ENCODE measurements at regions not wholly inside any gene's neighbourhood (a gene's known extent, or its start where the extent isn't known, plus 50 kb on each side); places are given as distances from the start of the nearest gene placed in this dataset.
"Not testable (repeated sequence)": the region's sequence is repeated elsewhere in the genome, so short reads cannot be mapped to it uniquely, and the experiment has no call there.

GRCh38 chr5:120329095-120329494 lies 135.0 kb upstream of the PRR16 start:
- H3K27me3 Mint-ChIP-seq (ENCODE audit: low read depth), result no peaks in the 10 kb centered on the region
- no peak overlapping the region for H3K4me3 Mint-ChIP-seq
- H3K36me3 Mint-ChIP-seq (ENCODE audit: low read depth), result no peaks in the 10 kb centered on the region
- no peak for DNase-seq (ENCODE audit: low spot score)
- no peak overlapping the region for H3K27ac Mint-ChIP-seq
- H3K4me1 Mint-ChIP-seq (ENCODE audit: low read depth), result no peaks in the 10 kb centered on the region
- no peaks in the 10 kb centered on the region for H3K9me3 Mint-ChIP-seq

GRCh38 chr5:120330558-120330957 lies 133.5 kb upstream of the PRR16 start:
- Mint-ChIP-seq H3K4me3 (no peak overlapping the region), H3K27ac (no peak overlapping the region), H3K4me1 (ENCODE audit: low read depth) (no peaks in the 10 kb centered on the region), H3K27me3 (ENCODE audit: low read depth) (no peaks in the 10 kb centered on the region), H3K9me3 (no peaks in the 10 kb centered on the region), H3K36me3 (ENCODE audit: low read depth) (no peaks in the 10 kb centered on the region)
- DNase-seq (ENCODE audit: low spot score), result no peak

DNA sequence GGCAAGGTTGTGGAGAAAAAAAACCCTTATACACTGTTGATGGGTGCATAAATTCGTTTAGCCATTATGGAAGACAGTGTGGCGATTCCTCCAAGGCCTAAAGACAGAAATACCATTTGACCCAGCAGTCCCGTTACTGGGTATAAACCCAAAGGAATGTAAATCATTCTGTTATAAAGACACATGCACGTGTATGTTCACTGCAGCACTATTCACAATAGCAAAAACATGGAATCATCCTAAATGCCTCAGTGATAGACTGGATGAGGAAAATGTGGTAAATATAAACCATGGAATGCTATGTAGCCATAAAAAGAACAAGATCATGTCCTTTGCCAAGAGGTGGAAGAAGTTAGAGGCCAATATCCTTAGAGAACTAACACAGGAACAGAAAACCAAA lies 119.9 kb upstream of the PRR16 start:
- no peaks in the 10 kb centered on the region for H3K9me3 Mint-ChIP-seq
- H3K4me3 Mint-ChIP-seq, result no peak overlapping the region
- no peaks in the 10 kb centered on the region for H3K36me3 Mint-ChIP-seq (ENCODE audit: low read depth)
- no peaks in the 10 kb centered on the region for H3K4me1 Mint-ChIP-seq (ENCODE audit: low read depth)
- no peak for DNase-seq (ENCODE audit: low spot score)
- H3K27me3 Mint-ChIP-seq (ENCODE audit: low read depth), result no peaks in the 10 kb centered on the region
- no peak overlapping the region for H3K27ac Mint-ChIP-seq

DNA sequence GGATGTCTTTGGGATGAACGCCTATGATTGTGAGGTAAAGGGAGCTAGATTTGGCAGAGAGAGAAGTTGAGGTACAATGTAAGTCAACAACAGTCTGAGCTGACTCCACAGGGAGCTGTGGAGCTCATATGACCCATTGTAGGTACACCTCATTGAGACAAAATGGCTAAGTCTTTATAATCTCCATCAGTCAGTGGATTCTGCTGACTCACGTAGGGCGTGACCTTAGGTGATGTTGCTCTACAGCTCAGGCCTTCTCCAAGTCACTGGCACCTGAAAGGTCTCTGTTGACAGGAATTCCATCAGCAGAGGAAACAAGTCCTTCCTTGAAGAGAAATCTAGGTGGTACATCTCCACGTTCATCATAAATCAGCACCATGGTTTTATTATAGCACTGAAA lies 118.2 kb upstream of the PRR16 start:
- Mint-ChIP-seq H3K36me3 (ENCODE audit: low read depth) (no peaks in the 10 kb centered on the region), H3K9me3 (no peaks in the 10 kb centered on the region), H3K27ac (no peak overlapping the region), H3K4me3 (no peak overlapping the region), H3K27me3 (ENCODE audit: low read depth) (no peaks in the 10 kb centered on the region), H3K4me1 (ENCODE audit: low read depth) (no peaks in the 10 kb centered on the region)
- DNase-seq (ENCODE audit: low spot score), result no peak

DNA sequence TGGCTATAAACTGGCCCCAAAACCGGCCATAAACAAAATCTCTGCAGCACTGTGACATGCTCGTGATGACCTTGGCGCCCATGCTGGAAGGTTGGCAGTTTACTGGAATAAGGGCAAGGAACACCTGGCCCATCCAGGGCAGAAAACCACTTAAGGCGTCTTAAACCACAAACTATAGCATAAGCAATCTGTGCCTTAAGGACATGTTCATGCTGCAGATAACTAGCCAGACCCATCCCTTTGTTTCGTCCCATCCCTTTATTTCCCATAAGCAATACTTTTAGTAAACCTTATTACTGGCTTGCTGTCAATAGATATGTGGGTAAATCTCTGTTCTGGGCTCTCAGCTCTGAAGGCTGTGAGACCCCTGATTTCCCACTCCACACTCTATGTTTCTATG lies 113.0 kb upstream of the PRR16 start:
- H3K4me3 Mint-ChIP-seq; H3K36me3 Mint-ChIP-seq (ENCODE audit: low read depth); H3K4me1 Mint-ChIP-seq (ENCODE audit: low read depth); H3K27ac Mint-ChIP-seq; H3K27me3 Mint-ChIP-seq (ENCODE audit: low read depth); DNase-seq (ENCODE audit: low spot score); H3K9me3 Mint-ChIP-seq: not testable (repeated sequence)

DNA sequence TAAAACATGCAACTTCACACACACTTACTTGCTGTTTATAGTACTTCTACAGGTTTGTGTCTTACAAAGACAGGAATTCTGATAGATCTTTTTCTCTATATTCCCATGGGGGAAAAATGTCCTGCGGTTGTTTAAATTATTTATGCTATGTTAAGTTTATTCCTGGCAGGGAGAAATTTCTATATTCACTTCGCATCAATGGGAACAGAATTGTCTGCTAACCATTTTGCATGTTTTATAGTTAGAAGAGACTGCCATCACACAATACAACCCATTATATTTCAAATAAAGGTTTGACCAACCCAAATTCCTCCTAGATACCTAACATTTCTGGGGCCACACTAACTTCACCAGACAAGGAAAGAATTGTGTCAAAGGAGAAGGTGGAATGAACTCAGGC lies 110.0 kb upstream of the PRR16 start:
- H3K27me3 Mint-ChIP-seq (ENCODE audit: low read depth), result no peaks in the 10 kb centered on the region
- H3K27ac Mint-ChIP-seq, result no peak overlapping the region
- H3K9me3 Mint-ChIP-seq, result no peaks in the 10 kb centered on the region
- H3K4me3 Mint-ChIP-seq, result no peak overlapping the region
- H3K36me3 Mint-ChIP-seq (ENCODE audit: low read depth), result no peaks in the 10 kb centered on the region
- no peak for DNase-seq (ENCODE audit: low spot score)
- no peaks in the 10 kb centered on the region for H3K4me1 Mint-ChIP-seq (ENCODE audit: low read depth)

DNA sequence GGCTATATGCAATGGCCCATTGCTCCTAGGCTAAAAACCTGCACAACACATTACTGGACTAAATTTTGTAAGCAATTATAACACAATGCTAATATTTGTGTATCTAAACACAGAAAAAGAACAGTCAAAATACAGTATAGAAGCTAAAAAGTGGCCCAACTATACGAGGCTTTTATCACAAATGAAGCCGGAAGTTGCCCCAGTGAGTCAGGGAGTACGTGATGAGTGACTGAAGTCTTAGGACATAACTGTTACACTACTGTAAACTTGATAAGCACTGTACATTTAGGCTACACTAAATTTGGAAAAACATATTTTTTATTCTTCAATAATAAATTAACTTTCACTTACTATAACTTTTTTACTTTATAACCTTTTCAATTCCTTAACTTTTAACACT lies 105.2 kb upstream of the PRR16 start:
- Mint-ChIP-seq H3K27ac (no peak overlapping the region), H3K9me3 (no peaks in the 10 kb centered on the region), H3K36me3 (ENCODE audit: low read depth) (no peaks in the 10 kb centered on the region), H3K27me3 (ENCODE audit: low read depth) (no peaks in the 10 kb centered on the region), H3K4me3 (no peak overlapping the region), H3K4me1 (ENCODE audit: low read depth) (no peaks in the 10 kb centered on the region)
- DNase-seq (ENCODE audit: low spot score), result no peak

GRCh38 chr5:120361941-120362340 lies 102.2 kb upstream of the PRR16 start:
- H3K36me3 Mint-ChIP-seq (ENCODE audit: low read depth), result no peaks in the 10 kb centered on the region
- no peaks in the 10 kb centered on the region for H3K9me3 Mint-ChIP-seq
- no peak overlapping the region for H3K4me3 Mint-ChIP-seq
- H3K27me3 Mint-ChIP-seq (ENCODE audit: low read depth), result no peaks in the 10 kb centered on the region
- no peak overlapping the region for H3K27ac Mint-ChIP-seq
- no peak for DNase-seq (ENCODE audit: low spot score)
- H3K4me1 Mint-ChIP-seq (ENCODE audit: low read depth), result no peaks in the 10 kb centered on the region

GRCh38 chr5:120362426-120362825 lies 101.7 kb upstream of the PRR16 start:
- no peak overlapping the region for H3K4me3 Mint-ChIP-seq
- H3K9me3 Mint-ChIP-seq, result no peaks in the 10 kb centered on the region
- no peaks in the 10 kb centered on the region for H3K4me1 Mint-ChIP-seq (ENCODE audit: low read depth)
- H3K27me3 Mint-ChIP-seq (ENCODE audit: low read depth), result no peaks in the 10 kb centered on the region
- DNase-seq (ENCODE audit: low spot score), result no peak
- H3K36me3 Mint-ChIP-seq (ENCODE audit: low read depth), result no peaks in the 10 kb centered on the region
- no peak overlapping the region for H3K27ac Mint-ChIP-seq

DNA sequence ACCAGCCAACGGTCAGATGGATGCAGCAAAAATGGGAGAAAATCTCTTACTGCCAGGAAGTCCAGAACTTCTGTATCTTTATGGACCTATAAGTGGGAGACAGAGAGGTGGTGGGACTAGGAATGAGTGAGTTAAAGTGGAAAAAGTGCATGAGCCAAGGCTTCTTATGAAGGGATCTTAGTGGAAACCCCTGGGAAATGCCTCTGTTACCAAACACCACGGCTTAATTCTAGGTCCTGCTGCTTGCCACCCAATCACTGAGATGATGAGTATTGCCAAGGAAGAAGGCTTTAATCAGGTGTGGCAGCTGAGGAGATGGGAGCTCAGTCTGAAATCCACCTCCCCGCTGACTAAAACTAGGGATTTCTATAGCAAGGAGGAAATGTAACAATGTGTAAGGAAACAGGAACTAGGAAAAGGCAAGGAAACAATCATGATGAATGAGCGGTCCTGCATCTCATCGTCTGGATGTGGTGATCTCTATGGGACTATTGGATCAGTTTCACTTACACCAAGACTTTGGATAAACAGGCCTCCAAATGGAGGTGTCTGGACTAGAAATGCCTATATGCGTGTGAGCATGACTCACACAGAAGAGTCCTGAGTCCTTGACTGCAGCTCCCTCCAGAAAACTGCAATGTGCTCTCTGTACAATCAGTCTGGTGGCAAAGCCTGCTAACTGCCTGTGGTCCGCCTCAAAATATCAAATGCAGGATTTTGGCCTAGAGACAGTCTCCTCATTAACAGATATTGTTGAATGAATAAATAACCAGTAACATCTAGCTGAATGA lies 98.2 kb upstream of the PRR16 start:
- DNase-seq (ENCODE audit: low spot score), result no peak
- Mint-ChIP-seq H3K9me3 (no peaks in the 10 kb centered on the region), H3K27ac (no peak overlapping the region), H3K27me3 (ENCODE audit: low read depth) (no peaks in the 10 kb centered on the region), H3K36me3 (ENCODE audit: low read depth) (no peaks in the 10 kb centered on the region), H3K4me1 (ENCODE audit: low read depth) (no peaks in the 10 kb centered on the region), H3K4me3 (no peak overlapping the region)

GRCh38 chr5:120367896-120368634 lies 96.0 kb upstream of the PRR16 start:
- no peak overlapping the region for H3K27ac Mint-ChIP-seq

DNA sequence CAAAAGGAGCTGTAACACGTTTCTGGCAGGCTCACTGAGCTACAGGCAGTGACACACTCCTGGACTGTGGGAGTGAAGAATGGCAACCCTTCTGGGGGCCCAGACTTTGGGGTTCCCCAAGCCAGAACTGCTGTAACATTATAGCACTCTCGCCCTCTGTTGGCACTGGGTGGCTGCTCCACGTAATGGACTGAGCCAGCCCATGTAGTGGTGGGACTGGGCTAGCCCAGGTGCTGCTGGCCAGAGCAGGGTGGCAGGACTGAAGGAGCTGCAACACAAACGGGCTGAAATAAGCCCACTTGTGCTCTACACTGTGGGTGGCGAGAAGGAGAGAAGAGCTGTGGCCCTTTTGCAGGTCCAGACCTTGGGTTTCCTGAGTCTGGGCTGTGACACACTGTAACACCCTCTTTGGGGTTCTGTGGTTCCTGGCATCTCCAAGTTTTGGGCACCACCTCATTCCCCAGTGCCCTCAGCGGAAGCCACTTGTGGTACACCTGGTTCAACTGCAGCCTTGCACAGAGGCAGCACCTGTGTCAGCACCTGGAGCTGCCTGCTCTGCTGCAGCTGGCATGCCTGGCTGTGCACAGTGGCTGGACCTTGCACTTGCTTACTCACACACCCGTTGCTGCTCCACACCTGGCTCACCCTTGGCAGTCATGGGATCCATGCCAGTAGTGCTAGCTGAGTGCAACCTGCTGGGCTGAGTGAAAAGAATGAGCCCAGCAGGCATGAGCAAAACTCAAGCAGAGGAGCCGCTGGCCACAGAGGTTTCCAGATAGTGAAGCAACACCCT lies 95.0 kb upstream of the PRR16 start:
- Mint-ChIP-seq H3K36me3 (ENCODE audit: low read depth) (no peaks in the 10 kb centered on the region), H3K4me3 (no peak overlapping the region), H3K9me3 (no peaks in the 10 kb centered on the region), H3K4me1 (ENCODE audit: low read depth) (no peaks in the 10 kb centered on the region), H3K27me3 (ENCODE audit: low read depth) (no peaks in the 10 kb centered on the region), H3K27ac (no peak overlapping the region)
- no peak for DNase-seq (ENCODE audit: low spot score)

More at GRCh38 chr5:120367896-120368634, 96.0 kb upstream of the PRR16 start:
- H3K36me3 Mint-ChIP-seq (ENCODE audit: low read depth), result no peaks in the 10 kb centered on the region
- no peaks in the 10 kb centered on the region for H3K4me1 Mint-ChIP-seq (ENCODE audit: low read depth)
- no peaks in the 10 kb centered on the region for H3K9me3 Mint-ChIP-seq
- H3K4me3 Mint-ChIP-seq, result no peak overlapping the region
- DNase-seq (ENCODE audit: low spot score), result no peak
- no peaks in the 10 kb centered on the region for H3K27me3 Mint-ChIP-seq (ENCODE audit: low read depth)

- Mint-ChIP-seq H3K4me3 (no peak overlapping the region), H3K36me3 (ENCODE audit: low read depth) (no peaks in the 10 kb centered on the region), H3K4me1 (ENCODE audit: low read depth) (no peaks in the 10 kb centered on the region), H3K27ac (no peak overlapping the region), H3K27me3 (ENCODE audit: low read depth) (no peaks in the 10 kb centered on the region), H3K9me3 (peaks cover 5% of the 10 kb centered on the region)
- no peak for DNase-seq (ENCODE audit: low spot score)
Observed at GRCh38 chr5:120372899-120373298, 91.2 kb upstream of the PRR16 start.

DNA sequence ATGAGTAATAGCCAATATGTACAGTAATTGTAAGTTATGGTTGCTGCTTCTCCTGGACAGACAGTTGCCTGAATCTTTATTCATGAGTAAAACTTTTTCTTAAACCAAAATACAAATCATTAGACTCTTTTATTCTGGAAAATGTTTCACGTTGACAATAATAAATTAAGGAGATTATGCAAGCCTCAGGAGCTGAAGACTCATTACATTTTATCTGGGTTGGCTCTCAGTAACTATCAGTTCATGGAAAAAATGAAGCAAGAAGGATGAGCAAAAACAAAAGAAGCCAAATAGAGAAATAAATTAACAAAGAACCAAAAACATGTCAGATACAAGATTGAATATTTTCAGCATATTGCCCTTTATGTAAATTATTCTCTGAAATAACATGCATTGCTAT lies 88.9 kb upstream of the PRR16 start:
- H3K27ac Mint-ChIP-seq, result no peak overlapping the region
- DNase-seq (ENCODE audit: low spot score), result no peak
- H3K4me3 Mint-ChIP-seq, result no peak overlapping the region
- H3K36me3 Mint-ChIP-seq (ENCODE audit: low read depth), result no peaks in the 10 kb centered on the region
- H3K4me1 Mint-ChIP-seq (ENCODE audit: low read depth), result no peaks in the 10 kb centered on the region
- H3K27me3 Mint-ChIP-seq (ENCODE audit: low read depth), result no peaks in the 10 kb centered on the region
- peaks cover 15% of the 10 kb centered on the region for H3K9me3 Mint-ChIP-seq
